NCI-H1436 treated with DMSO at 0.1 percent for 48 hours (cell line): ENCODE measurements at regions not wholly inside any gene's neighbourhood (a gene's known extent, or its start where the extent isn't known, plus 50 kb on each side); places are given as distances from the start of the nearest gene placed in this dataset.

Experiments
- DNase-seq: peaks from one replicate; lab custom pipeline; 2025; lab: John Stamatoyannopoulos, UW

DNA sequence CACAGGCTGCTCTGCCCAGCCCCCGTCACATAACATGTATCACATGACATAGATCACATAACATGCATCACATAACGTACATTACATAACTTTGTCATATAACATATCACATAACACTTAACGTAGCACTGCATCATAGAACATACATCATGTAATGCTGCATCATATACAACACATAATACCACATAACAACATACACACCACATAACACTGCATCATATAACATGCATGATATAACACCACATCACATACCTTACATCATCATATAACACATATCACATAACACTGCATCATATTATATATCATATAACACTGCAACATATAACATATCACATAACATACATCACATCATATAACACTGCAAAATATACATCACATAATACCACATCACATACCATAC is 83.8 kb downstream of the AXIN2 start:
- no peak for DNase-seq

GRCh38 chr17:65474660-65475059 is 86.8 kb downstream of the AXIN2 start:
- DNase-seq: no peak

DNA sequence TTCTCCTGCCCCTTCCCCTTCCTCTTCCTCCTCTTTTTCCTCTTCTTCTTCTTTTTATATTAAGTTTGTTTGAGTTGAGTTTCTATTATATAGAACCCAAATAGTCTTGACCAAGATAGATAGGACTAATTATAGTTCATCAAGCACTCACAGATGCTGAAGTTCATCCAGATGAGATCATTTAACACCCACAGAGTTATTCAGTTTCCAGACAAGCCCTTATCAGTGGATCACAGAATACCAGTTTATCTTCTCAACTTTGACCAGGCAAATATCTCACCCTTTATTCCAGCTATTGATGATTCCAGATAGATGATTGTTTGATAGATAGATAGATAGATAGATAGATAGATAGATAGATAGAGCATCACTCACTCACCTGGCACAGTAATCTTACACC is 87.5 kb downstream of the AXIN2 start:
- DNase-seq: no peak

DNA sequence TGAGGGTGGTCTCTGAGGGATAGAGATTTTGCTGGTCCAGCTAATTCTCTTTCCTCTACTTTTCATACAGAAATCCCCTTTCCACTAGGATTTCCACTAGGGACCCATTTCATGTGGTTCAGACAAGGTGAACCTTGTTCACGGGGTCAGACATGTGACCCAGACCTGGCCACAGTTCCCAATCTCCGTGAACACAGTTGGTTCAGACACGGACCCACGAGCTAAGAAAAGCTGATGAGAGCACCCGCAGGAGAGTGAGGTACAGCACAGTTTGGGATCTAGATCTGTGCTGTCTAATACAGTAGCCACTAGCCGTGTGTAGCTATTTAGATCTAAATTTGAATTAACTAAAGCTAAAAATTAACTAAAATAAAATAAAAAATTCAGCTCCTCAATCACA is 88.1 kb downstream of the AXIN2 start:
- no peak for DNase-seq

DNA sequence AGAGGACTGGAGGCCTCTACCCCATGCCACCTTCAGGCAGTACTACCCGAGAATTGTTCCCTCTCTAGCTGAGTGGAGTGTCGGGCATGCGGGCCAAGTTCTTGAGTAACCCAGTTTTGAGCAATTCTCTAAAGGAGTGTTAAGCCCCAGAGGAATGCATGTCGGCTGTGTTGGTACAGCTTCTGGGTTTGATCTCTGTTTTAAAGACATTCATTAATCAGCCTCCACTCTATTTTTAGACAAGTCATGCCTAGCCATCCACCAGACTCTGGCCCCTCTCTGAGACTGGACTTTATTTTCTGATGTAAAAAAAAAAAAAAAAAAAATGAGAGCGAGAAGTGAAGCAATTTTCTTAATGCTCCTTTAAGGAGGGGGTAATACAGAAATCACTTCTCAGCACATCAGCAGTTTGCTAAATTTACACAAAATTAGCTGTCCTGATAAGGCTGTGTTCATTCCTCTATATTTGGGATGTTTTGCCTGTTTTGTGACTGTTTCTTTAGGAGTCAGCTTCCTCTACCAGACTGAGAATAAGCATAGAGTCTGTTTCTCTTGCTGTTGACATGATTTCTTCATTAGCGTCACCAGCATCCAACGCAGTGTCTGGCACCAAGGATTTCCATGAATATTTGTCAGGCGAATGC is 88.7 kb downstream of the AXIN2 start:
- DNase-seq: no peak

- no peak for DNase-seq
Observed at GRCh38 chr17:65470783-65471182, 90.7 kb downstream of the AXIN2 start.

- no peak for DNase-seq
Observed at GRCh38 chr17:65468321-65468720, 93.1 kb downstream of the AXIN2 start.

- no peak for DNase-seq
Observed at GRCh38 chr17:65467156-65467555, 94.3 kb downstream of the AXIN2 start.

DNA sequence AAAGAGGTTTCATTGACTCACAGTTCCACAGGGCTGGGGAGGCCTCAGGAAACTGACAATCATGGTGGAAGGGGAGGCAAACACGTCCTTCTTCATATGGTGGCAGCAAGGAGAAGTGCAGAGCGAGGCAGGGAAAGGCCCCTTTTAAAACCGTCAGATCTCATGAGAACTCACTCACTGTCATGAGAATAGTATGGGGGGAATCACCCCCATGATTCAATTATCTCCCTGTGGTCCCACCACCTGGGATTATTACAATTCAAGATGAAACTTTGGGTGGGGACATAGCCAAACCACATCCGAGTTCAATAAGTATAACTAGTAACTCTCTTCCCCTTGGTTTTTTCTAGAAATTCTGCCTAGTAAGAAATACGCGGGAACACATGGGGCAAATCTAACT is 94.9 kb downstream of the AXIN2 start:
- DNase-seq: no peak

DNA sequence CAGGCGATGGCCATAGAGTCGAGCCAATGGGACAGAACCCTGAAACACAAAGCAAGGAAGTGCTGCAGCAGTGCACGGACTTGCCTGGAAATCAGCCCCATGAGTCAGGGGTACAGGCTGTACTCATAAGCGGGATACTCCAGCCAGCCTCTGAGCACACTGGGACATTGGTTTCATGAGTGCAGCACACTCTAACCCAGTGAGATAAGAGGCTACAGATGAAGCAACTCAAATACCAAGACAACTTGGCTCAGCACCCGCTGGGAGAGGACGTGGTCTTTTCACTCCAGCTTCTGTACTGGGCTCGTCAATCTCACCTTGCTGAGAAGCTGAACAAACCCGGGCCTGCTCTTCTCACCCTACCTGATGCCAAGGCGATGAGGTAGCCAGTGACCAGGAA is 98.2 kb downstream of the AXIN2 start:
- no peak for DNase-seq

- no peak for DNase-seq
Observed at GRCh38 chr17:65459677-65460347, 101.6 kb downstream of the AXIN2 start.

- no peak for DNase-seq
Observed at GRCh38 chr17:65457635-65458257, 103.7 kb downstream of the AXIN2 start.

- DNase-seq: no peak
Observed at GRCh38 chr17:65457183-65457582, 104.3 kb downstream of the AXIN2 start.

DNA sequence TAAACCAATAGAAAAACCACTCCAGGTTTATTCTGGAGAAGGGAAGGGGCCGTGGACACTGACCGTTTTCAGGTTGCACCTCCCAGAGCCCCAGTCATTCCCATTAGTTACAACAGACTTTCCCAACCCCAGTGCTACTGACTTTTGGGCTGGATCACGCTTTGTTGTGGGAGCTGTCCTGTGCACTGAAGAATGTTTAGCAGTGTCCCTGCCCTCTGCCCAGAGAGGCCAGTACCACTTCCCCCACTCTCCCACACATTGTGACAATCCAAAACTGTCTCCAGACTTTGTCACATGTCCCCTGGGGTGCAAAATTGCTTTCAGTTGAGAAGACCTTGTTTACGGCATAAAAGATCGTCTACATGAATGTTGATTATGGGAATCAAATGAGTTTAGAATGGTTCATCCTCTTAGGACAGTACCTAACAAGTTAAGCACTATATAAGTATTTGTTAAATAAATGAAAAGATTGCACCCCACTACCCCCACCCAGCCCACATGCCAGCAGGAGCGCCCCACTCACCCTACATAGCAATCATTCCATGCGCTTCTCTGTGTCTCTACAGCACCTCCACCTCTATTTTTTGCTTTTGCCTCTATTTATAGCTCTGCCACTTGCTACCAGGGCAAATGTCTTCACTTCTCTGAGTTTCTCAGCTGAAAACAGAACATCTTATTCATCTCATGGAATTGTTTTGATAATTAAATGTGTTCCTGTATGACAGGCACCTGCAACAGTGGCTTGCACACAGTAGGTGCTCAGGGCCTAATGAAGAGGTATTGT is 104.9 kb downstream of the AXIN2 start:
- no peak for DNase-seq

DNA sequence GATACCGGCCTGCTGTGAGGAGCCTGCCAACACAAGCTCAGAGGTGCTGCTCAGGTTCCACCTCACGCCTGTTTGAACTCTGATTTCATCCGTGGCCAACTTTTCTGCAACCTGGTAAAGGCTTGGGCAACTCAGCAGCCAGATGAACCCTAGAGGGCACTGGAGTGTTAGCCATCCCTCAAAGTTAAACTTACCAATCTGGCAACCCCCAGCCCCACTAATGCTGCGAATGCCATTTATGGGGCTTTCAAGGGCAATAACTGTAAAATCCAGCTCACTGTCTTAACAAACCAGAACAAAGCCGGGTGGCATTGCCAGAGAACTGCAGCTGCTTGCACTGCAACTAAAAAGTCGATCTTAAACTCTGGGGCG is 105.5 kb downstream of the AXIN2 start:
- no peak for DNase-seq

- DNase-seq: no peak
Observed at GRCh38 chr17:65455154-65455971, 106.1 kb downstream of the AXIN2 start.

- DNase-seq: no peak
Observed at GRCh38 chr17:65453204-65453931, 108.1 kb downstream of the AXIN2 start.

DNA sequence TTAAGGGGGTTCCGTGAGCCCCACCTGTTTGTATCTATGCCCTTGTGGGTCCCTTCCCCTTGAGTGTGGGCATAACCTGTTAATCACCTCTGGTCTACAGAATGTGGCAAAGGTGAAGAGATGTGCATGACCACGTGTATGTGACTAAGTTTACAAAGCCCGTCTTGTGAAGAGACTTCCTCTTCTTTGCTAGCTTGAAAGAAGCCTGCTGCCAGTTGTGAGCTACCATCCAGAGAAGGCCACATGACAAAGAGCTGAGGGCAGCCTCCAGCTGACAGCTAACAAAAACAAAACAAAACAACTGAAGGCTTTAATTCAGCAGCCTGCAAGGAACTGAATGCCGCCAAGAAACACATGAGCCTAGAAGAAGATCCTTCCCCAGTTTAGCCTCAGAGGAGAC is 112.0 kb downstream of the AXIN2 start:
- no peak for DNase-seq

- no peak for DNase-seq
Observed at GRCh38 chr17:65447823-65448222, 113.6 kb downstream of the AXIN2 start.

- no peak for DNase-seq
Observed at GRCh38 chr17:65446838-65447526, 114.5 kb downstream of the AXIN2 start.

DNA sequence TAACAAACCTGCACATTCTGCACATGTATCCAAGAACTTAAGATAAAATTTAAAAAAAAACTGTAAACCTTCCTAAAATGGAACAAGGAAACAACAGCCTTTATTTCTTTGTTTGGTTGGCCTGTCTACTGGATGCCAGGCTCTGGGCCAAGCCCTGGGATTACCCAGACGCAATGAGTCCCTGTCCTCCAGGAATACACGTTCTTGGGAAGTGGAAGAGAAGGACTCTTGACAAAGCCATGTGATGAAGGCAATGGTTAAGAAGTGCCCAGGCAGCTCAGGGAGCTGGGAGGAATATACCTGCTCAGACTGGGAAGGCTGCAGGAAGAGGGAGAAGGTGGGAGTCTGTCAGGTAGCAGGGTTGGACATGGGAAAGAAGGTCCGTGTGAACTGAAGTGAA is 115.4 kb downstream of the AXIN2 start:
- no peak for DNase-seq
